Smooth muscle cell (in vitro differentiated cells): ENCODE measurements at regions not wholly inside any gene's neighbourhood (a gene's known extent, or its start where the extent isn't known, plus 50 kb on each side); places are given as distances from the start of the nearest gene placed in this dataset.

Experiments used
- DNase-seq: peaks from one replicate; lab custom pipeline; 2025; ENCODE audit not compliant: unreplicated experiment; lab: John Stamatoyannopoulos, UW
- H2AFZ ChIP-seq: fragments of 200-600 bp; sonication (generic); 2 replicates; pipeline ENCODE4 v1.6.0; 2016; ENCODE audit warnings: antibody characterized with exemption, low read depth, mild to moderate bottlenecking
- H3F3A ChIP-seq: fragments of 200-600 bp; sonication (generic); 2 replicates; pipeline ENCODE4 v1.6.0; 2017; ENCODE audit warnings: antibody characterized with exemption, low read depth
- H3K27ac ChIP-seq: fragments of 200-600 bp; sonication (generic); 2 replicates; pipeline ENCODE4 v1.5.1; 2016; ENCODE audit warnings: low read depth, mild to moderate bottlenecking
- H3K27me3 ChIP-seq: fragments of 200-600 bp; sonication (generic); 2 replicates; pipeline ENCODE4 v1.6.1; 2016; ENCODE audit warnings: low read depth, mild to moderate bottlenecking
- H3K36me3 ChIP-seq: fragments of 200-600 bp; sonication (generic); 2 replicates; pipeline ENCODE4 v1.5.1; 2016; ENCODE audit warnings: low read depth
- H3K4me1 ChIP-seq: fragments of 200-600 bp; sonication (generic); 2 replicates; pipeline ENCODE4 v1.5.1; 2016; ENCODE audit warnings: low read depth
- H3K4me2 ChIP-seq: fragments of 200-600 bp; sonication (generic); 2 replicates; pipeline ENCODE4 v1.6.0; 2016; ENCODE audit warnings: mild to moderate bottlenecking
- H3K4me3 ChIP-seq: fragments of 200-600 bp; sonication (generic); 2 replicates; pipeline ENCODE4 v1.5.1; 2016; ENCODE audit warnings: mild to moderate bottlenecking
- H3K79me2 ChIP-seq: fragments of 200-600 bp; sonication (generic); 2 replicates; pipeline ENCODE4 v1.6.0; 2016; ENCODE audit warnings: low read depth, mild to moderate bottlenecking
- H3K9ac ChIP-seq: fragments of 200-600 bp; sonication (generic); 2 replicates; pipeline ENCODE4 v1.6.0; 2016; ENCODE audit warnings: low read depth
- H3K9me3 ChIP-seq: fragments of 200-600 bp; sonication (generic); replicated peaks from 2 replicates; pipeline ENCODE4 v1.5.1; 2016; ENCODE audit warnings: low read depth
- H4K20me1 ChIP-seq: fragments of 200-600 bp; sonication (generic); 2 replicates; pipeline ENCODE4 v1.6.0; 2016; ENCODE audit warnings: low read depth
- WGBS: methylation state at CpG from one replicate; pipeline ENCODE4 v1.1.7; 2016; ENCODE audit warnings: low lambda C conversion rate; 5-methylcytosine and 5-hydroxymethylcytosine counted together
- TF ChIP-seq, protein P1 (sequence below): fragments of 200-600 bp; sonication (generic); IDR thresholded peaks from 2 replicates; pipeline ENCODE4 v1.5.1; 2017; ENCODE audit warnings: borderline replicate concordance, mild to moderate bottlenecking, antibody characterized with exemption; ENCODE audit not compliant: insufficient read depth, poor library complexity, severe bottlenecking

DNA sequence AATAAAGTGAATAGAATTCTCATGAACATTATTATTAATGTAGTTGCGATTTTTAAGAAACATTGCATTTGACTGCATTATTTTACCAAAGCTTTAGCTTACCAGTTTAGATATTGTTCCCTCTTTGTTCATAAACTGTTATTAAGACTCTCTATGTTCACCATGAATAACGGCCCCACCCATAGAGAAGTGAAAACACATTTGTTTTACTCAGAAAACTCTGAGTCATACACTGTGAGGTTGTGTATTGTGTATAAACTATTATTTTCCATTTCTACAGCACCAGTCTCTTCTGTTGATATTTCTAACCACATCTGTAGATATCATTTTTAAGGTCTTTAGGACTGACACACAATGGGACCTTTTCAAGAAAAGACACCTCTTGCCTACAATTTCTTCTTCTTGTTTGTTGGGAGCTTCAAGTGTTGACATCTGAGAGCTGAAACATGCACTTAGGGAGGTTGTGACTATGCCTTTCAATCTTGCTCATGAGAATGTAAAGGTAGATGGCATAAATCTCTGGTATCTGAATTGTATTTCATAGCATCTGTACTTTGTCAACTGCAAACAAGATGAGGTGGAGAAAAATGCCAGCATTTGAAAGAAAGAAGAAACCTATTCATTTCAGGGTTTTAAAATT, 252.9 kb upstream of the CDH8 start:
- Histone ChIP-seq H3K36me3 (no peaks in the 10 kb centered on the region), H3K9ac (no peak overlapping the region), H3K9me3 (no peaks in the 10 kb centered on the region), H2AFZ (no peak overlapping the region), H3K4me1 (no peaks in the 10 kb centered on the region), H3K4me2 (no peak overlapping the region), H3K27ac (no peak overlapping the region), H3F3A (no peaks in the 10 kb centered on the region), H3K4me3 (no peak overlapping the region), H3K79me2 (no peaks in the 10 kb centered on the region), H3K27me3 (no peaks in the 10 kb centered on the region), H4K20me1 (no peaks in the 10 kb centered on the region)
- 44% methylated on average over 2 of the region's 2 CpGs for WGBS
- no peak for DNase-seq
- TF ChIP-seq, protein P1, sequence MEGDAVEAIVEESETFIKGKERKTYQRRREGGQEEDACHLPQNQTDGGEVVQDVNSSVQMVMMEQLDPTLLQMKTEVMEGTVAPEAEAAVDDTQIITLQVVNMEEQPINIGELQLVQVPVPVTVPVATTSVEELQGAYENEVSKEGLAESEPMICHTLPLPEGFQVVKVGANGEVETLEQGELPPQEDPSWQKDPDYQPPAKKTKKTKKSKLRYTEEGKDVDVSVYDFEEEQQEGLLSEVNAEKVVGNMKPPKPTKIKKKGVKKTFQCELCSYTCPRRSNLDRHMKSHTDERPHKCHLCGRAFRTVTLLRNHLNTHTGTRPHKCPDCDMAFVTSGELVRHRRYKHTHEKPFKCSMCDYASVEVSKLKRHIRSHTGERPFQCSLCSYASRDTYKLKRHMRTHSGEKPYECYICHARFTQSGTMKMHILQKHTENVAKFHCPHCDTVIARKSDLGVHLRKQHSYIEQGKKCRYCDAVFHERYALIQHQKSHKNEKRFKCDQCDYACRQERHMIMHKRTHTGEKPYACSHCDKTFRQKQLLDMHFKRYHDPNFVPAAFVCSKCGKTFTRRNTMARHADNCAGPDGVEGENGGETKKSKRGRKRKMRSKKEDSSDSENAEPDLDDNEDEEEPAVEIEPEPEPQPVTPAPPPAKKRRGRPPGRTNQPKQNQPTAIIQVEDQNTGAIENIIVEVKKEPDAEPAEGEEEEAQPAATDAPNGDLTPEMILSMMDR = no peak

DNA sequence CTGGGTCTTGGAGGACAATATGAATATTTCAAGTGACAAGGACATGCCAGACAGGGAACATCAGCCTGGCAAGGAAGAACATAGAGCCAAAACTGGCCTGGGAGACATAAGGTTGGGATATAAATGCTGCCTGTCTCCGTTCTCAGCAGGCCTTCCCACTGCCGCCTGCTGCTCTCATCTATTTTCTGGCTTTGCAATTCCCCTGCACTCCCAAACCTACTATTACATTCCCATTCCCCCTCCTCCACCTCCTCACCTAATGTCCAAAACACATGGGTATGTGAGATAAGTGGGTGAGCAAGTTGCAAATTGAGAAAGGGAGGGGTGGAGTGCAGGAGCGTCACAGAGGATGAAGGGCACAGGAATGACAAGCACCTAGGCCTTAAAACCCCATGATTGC, 244.3 kb upstream of the CDH8 start:
- Histone ChIP-seq H3K27ac (no peak overlapping the region), H3K4me1 (no peaks in the 10 kb centered on the region), H3K9me3 (no peaks in the 10 kb centered on the region), H3K79me2 (no peaks in the 10 kb centered on the region), H3K4me3 (no peak overlapping the region), H3K27me3 (no peaks in the 10 kb centered on the region), H3F3A (no peaks in the 10 kb centered on the region), H2AFZ (no peak overlapping the region), H3K4me2 (no peak overlapping the region), H4K20me1 (no peaks in the 10 kb centered on the region), H3K9ac (no peak overlapping the region), H3K36me3 (no peaks in the 10 kb centered on the region)
- TF ChIP-seq, protein P1 = no peak
- WGBS = 68% methylated on average over 3 of the region's 3 CpGs
- DNase-seq = no peak

DNA sequence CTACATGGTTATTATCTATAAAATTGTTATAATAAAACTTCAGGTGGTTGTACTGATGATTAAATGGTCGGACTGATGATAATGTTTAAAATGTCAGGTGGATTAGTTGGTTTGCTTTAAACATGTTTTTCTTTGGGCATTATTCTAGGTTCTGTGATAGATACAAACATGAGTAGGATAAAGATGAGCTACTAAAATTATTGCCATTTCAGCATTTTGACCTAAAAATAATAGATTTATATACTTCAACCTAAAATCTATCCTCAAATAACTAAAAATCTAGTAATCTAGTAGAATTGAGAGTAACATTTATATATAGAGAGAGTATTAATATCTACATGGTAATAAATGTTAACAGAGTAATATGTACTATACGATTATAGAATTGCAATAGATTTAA, 241.7 kb upstream of the CDH8 start:
- Histone ChIP-seq H3F3A (no peaks in the 10 kb centered on the region), H3K4me3 (no peak overlapping the region), H3K79me2 (no peaks in the 10 kb centered on the region), H3K4me2 (no peak overlapping the region), H4K20me1 (no peaks in the 10 kb centered on the region), H3K27ac (no peak overlapping the region), H3K9me3 (no peaks in the 10 kb centered on the region), H3K36me3 (no peaks in the 10 kb centered on the region), H2AFZ (no peak overlapping the region), H3K27me3 (no peaks in the 10 kb centered on the region), H3K9ac (no peak overlapping the region), H3K4me1 (no peaks in the 10 kb centered on the region)
- TF ChIP-seq, protein P1 = no peak
- no peak for DNase-seq
- WGBS = 96% methylated on average over 2 of the region's 2 CpGs

DNA sequence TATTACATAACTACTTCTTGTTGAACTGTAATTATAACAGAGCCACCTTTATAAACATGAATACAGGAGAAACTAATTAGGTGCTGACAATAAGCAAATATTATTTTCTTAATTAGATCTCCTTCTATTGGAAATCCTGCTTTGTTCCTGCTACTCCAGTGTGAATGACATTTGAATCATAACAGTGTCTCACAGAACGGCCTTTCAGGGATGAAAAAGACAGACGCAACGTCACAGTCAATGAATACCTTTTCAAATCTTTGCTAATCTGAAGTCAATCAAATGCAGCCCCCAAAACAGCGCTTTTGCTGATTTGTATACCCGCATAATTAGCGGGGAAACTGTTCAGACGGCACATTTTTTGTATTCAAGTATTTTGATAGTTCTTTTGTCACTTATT, 240.4 kb upstream of the CDH8 start:
- Histone ChIP-seq H3K9me3 (no peaks in the 10 kb centered on the region), H3K27me3 (no peaks in the 10 kb centered on the region), H3K27ac (no peak overlapping the region), H3K9ac (no peak overlapping the region), H2AFZ (no peak overlapping the region), H3K4me2 (no peak overlapping the region), H3K79me2 (no peaks in the 10 kb centered on the region), H3K36me3 (no peaks in the 10 kb centered on the region), H3K4me1 (no peaks in the 10 kb centered on the region), H4K20me1 (no peaks in the 10 kb centered on the region), H3K4me3 (no peak overlapping the region), H3F3A (no peaks in the 10 kb centered on the region)
- WGBS = 78% methylated on average over 7 of the region's 7 CpGs
- TF ChIP-seq, protein P1 = no peak
- DNase-seq = no peak
